GM19239 (cell line): ENCODE measurements at regions not wholly inside any gene's neighbourhood (a gene's known extent, or its start where the extent isn't known, plus 50 kb on each side); places are given as distances from the start of the nearest gene placed in this dataset.

ENCODE experiments used
- DNase-seq: peaks from one replicate; pipeline ENCODE4 v3.0.0; 2011; ENCODE audit warnings: low spot score; ENCODE audit not compliant: insufficient read length
- FAIRE-seq: peaks from 2 replicates; lab custom pipeline; 2011; peaks lifted over from hg19 to GRCh38; lab: Jason Lieb, UNC

DNA sequence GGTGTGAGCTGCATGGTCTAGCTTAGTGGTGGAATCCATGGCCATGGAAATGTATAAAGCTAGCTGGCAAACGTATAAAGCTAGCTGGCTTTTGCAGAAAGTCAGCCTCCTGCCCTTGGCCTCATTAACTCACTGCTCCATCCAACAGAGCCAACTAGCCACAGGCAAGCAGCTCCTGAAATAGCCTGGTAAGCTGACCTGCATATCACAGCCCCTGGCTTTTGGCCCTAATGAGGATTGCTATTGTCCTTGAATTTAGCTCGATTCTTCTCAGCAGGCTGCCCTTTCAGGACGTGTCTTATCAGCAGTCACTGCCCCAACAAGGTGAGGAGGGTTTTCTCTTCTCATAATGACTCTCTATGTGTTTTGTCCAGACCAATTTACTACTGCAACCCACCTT is 446.8 kb downstream of the WDR72 start:
- DNase-seq, result no peak
- FAIRE-seq, result no peak

DNA sequence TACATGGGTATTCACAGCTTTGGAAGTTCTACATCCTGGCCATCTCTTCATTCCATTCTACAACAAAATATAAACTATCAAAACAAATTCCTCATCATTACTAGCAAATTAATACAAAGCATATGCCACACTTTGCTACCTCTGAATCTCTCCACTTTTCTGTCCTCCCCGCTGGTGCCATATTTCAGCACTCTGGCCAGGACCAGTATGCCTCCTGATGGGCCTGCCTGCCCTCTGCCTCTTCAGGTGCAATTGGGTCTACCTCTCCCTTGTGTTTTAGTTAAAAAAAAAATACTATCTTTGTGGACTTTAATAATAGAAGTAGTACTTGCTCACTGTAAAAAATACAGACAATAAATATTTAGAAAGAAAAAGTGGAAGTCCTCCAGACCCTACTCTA is 448.8 kb downstream of the WDR72 start:
- FAIRE-seq (no peak), DNase-seq (no peak)

DNA sequence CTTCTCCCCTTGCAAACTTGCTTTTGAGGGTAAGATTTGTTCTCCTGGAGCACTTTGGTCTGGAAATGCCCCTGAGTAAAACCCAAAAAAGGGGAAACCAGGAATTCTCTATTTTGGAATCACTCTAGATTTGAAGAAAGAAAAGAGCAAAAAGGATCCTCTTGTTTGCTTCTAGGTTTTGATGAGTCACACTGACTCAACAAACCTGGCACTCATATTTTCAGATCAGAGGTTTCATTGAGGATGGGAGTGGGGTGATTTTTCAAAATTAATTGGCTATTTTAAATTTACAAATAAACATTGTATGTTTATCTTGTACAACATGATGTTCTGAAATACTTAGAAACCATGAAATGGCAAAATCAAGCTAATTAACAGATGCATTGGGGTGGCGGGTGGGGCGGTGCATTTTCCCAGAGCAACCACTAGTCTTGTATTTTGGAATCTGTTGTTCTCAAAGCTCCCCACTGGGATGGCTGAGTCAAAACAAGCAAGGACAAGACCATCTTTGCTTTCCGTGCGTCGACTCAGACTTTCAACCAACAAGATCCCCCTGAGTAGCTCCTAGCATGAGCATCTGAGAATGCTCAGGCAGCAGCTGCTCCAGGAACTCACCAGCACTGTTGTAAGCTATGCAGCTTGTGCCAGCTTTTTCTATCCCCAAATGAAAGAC is 451.4 kb downstream of the WDR72 start:
- no peak for FAIRE-seq

DNA sequence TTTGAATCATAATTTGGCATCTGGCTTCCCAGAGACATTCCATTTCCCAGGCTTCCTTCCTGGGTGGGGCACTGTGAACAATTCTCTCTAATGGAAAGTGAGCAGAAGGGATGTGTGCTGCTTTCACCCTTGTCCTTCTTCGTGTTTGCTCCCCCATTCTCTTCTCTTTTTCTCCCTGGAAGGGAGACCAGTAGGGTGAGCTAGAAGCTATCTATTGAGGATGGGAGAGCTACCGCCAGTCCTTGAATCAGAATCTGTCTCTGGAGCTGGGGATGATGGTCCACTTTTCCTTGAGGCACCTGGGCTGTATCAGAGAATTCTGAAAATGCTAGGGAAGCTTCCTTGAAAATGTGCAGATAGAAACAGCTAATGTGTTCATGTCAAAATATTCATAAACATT is 453.9 kb downstream of the WDR72 start:
- FAIRE-seq, result no peak
- no peak for DNase-seq

More for the DNA sequence above, 451.4 kb downstream of the WDR72 start:
- DNase-seq, result no peak

DNA sequence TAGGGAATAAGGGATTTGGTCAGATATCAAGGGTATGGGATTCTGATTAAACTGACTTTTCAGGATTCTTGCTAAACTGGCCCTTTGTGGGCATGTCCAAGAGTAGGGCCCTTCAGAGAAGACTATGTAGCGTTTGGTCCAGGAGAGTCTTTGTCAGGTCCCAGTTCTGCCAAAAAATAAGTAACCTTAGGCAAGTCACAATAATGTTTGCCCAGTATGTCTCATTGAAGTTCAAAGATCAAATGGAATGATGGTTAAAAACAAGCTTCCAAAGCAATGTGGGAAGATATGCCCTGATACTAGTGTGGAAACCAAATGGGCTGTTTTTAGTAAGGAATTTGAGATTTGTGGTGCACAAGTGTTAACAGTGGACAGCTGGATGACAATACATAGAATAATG is 454.4 kb downstream of the WDR72 start:
- FAIRE-seq, result no peak
- no peak for DNase-seq

DNA sequence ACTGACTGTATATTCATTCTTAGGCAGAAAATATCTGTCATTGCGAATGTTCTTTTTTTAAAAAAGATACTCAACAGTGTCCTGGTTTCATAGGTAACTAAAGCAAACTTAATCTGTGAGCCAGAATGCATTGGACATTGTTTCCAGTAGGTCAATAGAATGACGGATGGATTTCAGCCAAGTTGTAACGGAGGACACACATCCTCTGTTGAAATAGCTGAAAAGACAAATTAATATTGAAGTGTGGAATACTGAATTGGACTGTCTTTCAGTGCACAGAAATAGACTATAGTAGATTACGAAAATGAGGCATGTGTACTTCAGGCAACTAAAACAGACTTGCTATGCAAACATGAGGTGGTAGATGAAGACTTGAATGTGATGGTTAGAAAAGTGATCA is 461.6 kb downstream of the WDR72 start:
- no peak for FAIRE-seq
- no peak for DNase-seq

DNA sequence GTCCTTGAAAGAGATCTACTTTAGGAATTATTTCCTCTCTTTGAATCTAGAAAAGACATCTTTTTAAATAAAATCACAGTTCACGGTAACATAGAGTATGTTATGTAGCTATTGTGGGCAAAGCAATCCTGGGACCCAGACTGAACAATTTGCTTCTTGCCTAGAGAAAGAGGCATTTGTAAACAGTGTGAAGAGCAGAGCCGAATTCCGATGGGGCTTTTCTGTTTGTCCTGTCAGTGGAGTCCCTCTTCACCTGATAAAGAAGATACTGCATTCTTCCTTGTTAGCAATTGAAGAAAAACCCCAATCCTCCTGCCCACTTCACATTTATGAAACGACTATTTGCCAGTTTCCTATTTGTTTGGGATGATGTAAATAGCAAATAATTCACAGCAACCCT is 462.9 kb downstream of the WDR72 start:
- no peak for FAIRE-seq

DNA sequence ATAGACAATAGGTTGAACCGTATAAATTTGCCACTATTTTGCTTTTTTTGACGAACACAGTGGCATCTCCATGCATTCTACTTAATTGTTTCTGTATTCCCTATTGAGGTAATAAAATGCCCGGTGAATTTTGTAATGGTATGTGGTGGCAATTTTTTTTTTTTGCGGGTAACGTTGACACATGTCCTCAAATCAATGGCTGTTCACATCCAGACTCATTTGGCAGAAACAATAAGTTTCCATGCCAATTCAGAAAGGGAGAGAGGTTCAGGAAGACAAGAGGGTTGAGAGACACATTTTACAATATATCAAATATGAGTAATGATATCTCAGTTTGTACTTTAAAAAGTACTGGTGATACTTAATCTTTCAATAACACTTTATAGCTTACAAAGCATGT is 463.9 kb downstream of the WDR72 start:
- FAIRE-seq (no peak), DNase-seq (no peak)

More for the DNA sequence above, 462.9 kb downstream of the WDR72 start:
- no peak for DNase-seq

DNA sequence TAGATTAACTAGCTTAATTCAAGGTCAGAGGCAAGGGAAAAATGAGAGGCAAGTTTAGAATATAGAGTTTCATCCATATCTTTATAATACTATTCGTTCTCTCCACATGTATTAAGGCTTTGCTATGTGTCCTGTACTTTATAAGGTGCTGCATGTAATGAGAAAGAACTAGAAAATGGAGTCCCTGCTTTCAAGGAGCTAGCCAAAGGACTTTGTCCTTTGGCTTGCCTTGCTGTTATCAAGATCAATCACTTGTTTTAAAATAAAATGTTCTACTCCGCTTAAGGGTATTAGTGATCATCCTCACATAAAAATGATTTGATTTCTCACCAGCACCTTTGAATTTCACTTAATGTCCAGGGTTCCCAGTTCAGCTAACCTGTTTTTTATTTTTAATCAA is 470.9 kb downstream of the WDR72 start:
- no peak for FAIRE-seq
- no peak for DNase-seq

DNA sequence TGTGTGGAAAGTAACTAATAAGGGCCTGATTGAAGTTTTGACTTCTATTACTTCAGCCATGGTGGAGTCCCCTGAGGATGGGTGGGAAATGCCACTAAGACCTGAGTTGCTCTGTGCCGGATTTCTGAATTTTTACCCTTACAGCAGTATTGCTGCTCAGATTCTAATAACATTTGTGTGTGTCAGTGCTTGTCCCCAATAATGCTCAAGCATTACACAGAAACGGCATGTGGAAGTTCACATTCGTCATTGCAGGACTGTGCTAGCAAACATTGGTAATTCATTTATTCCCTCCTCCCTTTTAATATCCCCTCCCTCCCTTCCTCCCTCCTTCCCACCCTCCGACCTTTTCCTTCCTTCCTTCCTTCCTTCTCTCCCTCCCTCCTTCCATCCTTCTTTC is 484.5 kb upstream of the ONECUT1 start:
- DNase-seq (no peak), FAIRE-seq (no peak)

DNA sequence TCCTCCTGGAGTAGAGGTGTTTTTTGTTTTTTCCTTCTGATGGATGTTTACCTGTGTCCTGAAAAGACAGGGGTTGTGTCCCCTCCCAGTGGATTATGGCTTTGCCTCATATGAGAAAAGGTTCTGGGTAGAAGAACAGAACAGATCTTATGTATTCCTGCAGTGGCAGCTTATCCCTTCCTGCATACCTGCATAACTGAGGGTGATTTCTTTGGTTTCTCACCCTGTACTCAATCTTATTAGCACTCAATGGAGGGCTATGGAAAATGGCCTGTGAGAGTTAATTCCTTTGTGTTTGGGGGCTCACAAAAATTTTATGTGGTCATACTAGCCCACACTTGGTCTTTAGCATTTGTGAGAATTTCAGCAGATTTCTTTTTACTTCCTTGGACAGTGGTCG is 482.0 kb upstream of the ONECUT1 start:
- no peak for DNase-seq
- FAIRE-seq, result no peak

DNA sequence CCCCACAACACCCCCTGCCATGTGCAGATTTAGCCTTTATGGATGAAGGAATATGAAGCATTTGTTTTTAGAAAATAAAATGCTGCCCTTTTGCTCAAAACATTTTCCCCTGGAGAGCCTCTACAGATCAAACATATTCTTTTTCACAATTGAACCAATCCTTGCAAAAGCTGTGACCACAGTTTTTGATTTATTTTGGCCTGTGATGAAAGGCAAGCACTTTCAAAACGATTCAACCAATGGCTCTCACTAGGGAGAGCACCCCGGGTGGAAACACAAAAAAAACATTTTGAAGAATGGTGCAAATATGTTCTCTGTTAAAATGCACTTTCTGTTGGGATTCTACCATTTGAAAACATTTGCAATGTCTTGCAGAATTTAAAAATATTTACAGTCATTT is 476.0 kb upstream of the ONECUT1 start:
- DNase-seq (no peak), FAIRE-seq (no peak)

DNA sequence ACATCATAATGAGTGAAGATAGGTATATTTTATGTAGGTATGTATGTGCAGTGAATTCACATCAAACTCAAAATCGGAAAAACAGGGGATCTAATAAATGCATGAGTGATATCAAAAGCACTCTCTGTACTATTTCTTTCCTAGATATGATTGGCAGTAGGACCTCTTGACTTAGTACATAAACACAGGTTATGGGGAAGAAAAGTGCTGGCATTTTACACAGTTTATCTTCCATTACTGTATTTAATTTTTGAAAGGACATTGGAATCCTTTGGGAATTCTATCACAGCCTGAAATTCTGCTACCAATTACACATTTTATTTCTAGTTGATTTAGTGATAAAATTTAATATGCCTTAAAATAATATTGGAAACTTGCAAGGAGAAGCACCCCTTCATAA is 470.5 kb upstream of the ONECUT1 start:
- no peak for FAIRE-seq
- no peak for DNase-seq

DNA sequence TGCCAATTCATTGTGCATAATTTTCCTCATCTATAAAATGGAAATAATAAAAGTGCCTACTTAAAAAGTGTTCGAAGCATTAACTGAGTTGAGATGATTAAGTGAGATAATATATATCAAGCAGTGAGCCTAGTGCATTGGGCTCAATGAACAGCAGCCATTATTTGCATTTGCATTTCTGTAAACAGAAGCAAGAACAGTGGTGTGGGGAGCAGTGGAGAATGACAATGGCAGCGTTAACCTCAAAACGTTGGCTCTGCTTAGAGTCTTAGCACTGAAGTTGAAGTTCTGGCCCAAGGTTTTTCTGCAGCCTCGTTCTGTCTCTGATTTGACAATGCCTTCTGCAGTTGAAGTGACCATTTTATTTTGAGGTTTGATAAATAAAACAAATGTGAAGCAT is 466.3 kb upstream of the ONECUT1 start:
- no peak for FAIRE-seq
- DNase-seq, result no peak

DNA sequence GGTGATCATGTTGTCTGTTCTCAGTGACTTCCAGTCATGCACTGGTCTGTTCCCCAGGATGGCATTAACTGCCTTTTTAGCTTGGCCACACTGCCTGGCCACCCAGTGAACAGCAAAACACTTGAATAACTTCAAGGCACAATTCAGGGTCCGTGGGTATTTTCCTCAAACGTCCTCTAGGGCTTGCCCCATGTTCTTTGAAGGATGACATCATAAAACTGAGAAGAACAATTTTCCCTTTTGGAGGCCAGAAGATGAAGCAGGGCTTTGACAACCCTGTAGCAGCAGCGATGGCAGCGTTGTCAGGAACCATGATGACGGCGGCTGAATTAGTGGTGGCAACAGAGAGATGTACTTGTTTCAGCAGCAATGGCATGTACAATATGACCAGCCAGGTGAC is 465.9 kb upstream of the ONECUT1 start:
- DNase-seq (no peak), FAIRE-seq (no peak)

DNA sequence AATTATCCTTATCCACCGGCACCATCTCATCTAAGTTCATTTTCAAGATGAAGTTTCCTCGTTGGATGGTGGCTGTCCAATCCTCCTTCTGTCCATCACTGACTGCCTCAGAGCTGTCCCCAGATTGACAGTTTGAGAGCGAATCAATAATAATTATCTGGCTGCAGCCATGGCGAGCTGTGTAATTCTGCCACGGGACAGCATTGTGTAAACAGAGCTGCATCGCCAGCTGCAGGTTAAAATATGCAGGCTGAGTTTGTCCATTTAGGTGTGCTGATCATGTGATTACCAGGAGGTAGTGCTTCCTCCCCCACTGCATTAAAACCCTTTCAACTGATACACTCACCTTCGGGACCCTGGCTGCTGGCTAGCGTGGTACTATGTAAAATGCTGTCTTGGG is 461.9 kb upstream of the ONECUT1 start:
- no peak for FAIRE-seq
- DNase-seq, result no peak

DNA sequence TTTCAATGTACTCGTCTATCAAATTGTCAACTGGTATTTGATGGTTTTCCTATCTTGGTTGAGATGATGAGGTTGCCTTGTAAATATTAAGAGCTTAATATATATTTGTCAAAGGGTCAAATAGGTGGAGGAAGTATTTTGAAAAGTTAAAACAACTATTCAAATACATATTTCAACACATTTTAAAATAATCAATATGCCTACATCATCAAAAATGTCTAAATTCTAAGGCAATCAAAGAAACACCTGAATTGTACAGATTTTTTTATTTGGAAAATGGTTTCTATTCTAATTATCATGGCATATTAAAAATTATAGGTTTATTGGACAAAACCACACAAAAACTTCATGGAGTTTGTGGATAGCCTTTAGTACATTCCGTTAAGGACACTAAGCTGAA is 461.4 kb upstream of the ONECUT1 start:
- DNase-seq (no peak), FAIRE-seq (no peak)

DNA sequence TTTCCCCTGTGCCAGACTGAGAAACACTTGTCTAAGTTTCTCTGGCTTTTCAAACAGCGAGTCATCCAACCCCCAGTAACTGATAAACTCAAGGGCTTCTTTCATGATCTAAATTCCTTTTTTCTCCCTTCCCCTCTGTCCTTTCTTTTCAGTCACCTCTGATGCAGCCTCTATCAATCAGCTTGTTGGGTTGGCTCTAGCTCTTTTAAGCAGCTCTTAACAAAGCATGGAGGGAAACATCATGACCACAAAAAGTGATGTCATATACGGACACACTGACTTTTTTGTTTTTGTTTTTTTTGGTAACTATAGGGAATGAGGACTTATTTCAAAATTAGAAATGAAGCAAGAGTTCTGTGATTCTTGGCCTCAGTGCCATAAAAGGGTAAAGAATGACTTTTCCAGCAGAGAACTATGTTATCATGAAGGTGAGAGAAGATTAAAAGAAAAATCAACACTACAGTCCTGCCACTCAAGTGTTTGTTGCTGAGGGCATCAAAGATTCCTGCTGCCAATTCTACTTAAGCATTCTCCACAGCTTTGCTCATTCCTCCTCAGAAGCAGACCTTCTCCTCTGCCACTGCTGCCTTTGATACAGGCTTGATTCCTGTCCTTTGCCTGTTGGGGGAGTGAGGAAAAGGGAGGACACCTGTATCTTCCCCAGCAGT is 457.0 kb upstream of the ONECUT1 start:
- FAIRE-seq, result no peak

DNA sequence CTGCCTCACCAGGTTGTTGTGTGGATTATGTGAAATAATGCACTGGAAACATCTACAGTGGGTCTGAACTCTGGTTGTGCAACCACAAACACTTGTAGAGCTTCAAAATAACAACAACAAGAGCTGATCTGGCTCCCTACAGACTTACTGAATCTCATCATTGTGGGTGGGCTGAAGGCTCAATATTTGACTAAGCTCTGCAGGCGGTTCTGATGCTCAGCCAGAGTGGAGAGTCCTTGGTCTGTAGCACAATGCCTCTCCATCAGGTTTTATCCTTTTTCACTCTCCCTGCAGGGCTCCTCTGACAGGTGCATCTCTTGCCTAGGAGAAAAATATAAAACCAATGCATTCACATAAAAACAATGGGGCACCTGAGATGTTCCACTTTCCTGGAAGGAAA is 456.3 kb upstream of the ONECUT1 start:
- no peak for FAIRE-seq

More for the DNA sequence above, 457.0 kb upstream of the ONECUT1 start:
- no peak for DNase-seq

DNA sequence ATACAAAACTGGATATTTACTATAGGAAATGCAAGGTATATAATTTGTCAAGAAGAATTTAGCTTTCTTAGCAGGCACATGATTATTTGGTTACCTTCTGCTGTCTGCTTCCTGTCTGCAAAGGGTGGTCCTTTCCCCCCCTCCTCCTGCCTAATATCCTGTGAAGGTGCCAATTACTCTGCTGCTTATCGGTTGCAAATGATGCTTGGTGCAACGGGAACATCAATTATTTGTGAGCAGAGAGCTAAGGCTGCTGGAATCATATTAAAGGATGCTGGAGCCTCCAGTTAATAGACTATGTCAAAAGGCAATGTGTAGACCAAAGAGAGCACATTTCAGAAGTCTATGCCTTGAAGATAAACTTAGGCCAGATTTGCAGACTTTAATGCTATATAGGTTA is 443.7 kb upstream of the ONECUT1 start:
- FAIRE-seq (no peak), DNase-seq (no peak)

More for the DNA sequence above, 456.3 kb upstream of the ONECUT1 start:
- DNase-seq, result no peak

DNA sequence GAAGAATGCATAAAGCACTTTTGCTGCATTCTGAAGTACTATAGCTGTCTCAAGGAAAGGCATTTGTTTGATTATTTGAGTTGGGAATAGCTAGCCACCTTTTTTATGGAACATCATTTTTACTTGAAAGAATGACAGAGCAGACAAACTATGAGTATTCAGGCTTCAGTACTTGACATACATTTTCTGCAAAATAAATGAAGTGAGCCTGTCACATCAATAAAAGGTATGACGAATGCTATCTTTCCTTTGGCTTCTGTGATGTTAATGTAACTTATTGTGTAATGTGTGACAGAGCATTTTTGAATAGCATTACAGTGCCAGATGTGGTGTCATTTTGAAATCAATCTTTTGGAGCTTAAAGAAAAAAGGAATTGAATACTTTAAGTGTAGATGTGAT is 440.3 kb upstream of the ONECUT1 start:
- no peak for FAIRE-seq
- no peak for DNase-seq

DNA sequence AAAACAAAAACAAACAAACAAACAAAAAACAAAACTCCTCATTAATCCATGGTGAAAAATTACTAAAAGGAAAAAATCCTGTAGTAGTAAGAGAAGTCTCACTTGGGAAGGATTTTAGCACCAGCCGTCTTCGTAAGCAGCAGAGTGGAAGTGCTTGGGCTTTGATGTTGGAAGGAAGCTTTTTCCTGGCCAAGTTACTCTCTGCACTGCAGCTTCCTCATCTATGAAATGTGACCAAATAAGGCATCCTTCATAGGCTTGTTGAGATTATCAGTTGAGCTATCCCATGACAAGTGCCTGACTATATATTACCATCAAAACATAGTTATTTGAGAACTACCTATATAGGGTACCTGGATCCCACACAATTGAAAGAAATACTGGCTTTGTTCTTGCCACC is 436.4 kb upstream of the ONECUT1 start:
- FAIRE-seq (no peak), DNase-seq (no peak)
